ENCODE measurements at regions not wholly inside any gene's neighbourhood (a gene's known extent, or its start where the extent isn't known, plus 50 kb on each side); places are given as distances from the start of the nearest gene placed in this dataset.

- no peak for TF ChIP-seq FOSL1 (IDR thresholded peaks at IDR 0.05; ENCODE audit: insufficient read depth, low read depth, low read length)
- Histone ChIP-seq H3K4me2 (ENCODE audit: insufficient read depth in 1 of 2, low read depth in 2 of 2, low read length in 2 of 2) (no peak overlapping the region), H3K23me2 (ENCODE audit: low read depth, low read length) (no peaks in the 10 kb centered on the region), H3K9me3 (ENCODE audit: insufficient read depth in 2 of 2, low read depth in 1 of 2, low read length in 1 of 2) (no peaks in the 10 kb centered on the region), H3K27ac (ENCODE audit: low read depth, low read length) (no peak overlapping the region), H3K79me2 (ENCODE audit: control insufficient read depth in 1 of 2, insufficient read depth in 2 of 2, low read length in 2 of 2) (no peaks in the 10 kb centered on the region), H4K91ac (replicated peaks; ENCODE audit: insufficient read length, low read length) (no peak overlapping the region), H3K14ac (ENCODE audit: insufficient read length) (no peak overlapping the region), H2BK120ac (replicated peaks; ENCODE audit: low read depth, low read length) (no peak overlapping the region), H3K79me1 (ENCODE audit: low read depth, low read length) (no peaks in the 10 kb centered on the region), H3K4ac (replicated peaks; ENCODE audit: insufficient read length, low read depth, low read length) (no peak overlapping the region), H4K8ac (ENCODE audit: extremely low read depth, insufficient read depth, low read length) (no peak overlapping the region), H3K4me3 (ENCODE audit: extremely low read depth in 1 of 4, insufficient read depth in 2 of 4, low read depth in 3 of 4, low read length in 4 of 4) (no peak overlapping the region), H3K9ac (replicated peaks in 1 of 4; ENCODE audit: extremely low read depth in 1 of 4, low read depth in 3 of 4, low read length in 3 of 4) (no peak overlapping the region), H4K20me1 (replicated peaks in 1 of 2; ENCODE audit: control insufficient read depth in 1 of 2, insufficient read depth in 2 of 2, low read length in 2 of 2) (no peaks in the 10 kb centered on the region), H2BK20ac (ENCODE audit: low read length) (no peak overlapping the region), H3K36me3 (ENCODE audit: control insufficient read depth in 2 of 4, insufficient read depth in 4 of 4, low read length in 3 of 4) (no peaks in the 10 kb centered on the region), H3K18ac (ENCODE audit: extremely low read depth, low read length) (no peak overlapping the region), H4K5ac (ENCODE audit: insufficient read length, low read depth, low read length) (no peak overlapping the region), H2BK15ac (ENCODE audit: low read length) (no peak overlapping the region), H3K23ac (ENCODE audit: insufficient read length) (no peak overlapping the region), H3K4me1 (replicated peaks in 1 of 4; ENCODE audit: control insufficient read depth in 3 of 4, insufficient read depth in 4 of 4, low read length in 3 of 4) (peaks cover 0 to 7% (median 7%) of the 10 kb centered on the region in 4 experiments; a peak in 3 of 7 replicates), H3K27me3 (replicated peaks in 1 of 4; ENCODE audit: control insufficient read depth in 3 of 4, extremely low read depth in 1 of 4, insufficient read depth in 3 of 4, low read length in 3 of 4) (no peaks in the 10 kb centered on the region), H2BK5ac (ENCODE audit: low read depth, low read length) (no peak overlapping the region), H2AK5ac (ENCODE audit: low read depth, low read length) (no peak overlapping the region), H2BK12ac (ENCODE audit: low read depth, low read length) (no peak overlapping the region), H2AFZ (ENCODE audit: low read length) (no peak overlapping the region), H3K56ac (replicated peaks; ENCODE audit: insufficient read length, low read depth, low read length) (no peak overlapping the region)
- no peak for FAIRE-seq
- ChIA-PET CTCF (ENCODE audit: partially characterized antibody) (interaction anchor here (0.6 to 3.5 kb wide), 9 partner anchors 8 to 418 kb away, joined by 3 to 22 read pairs (median 4); no protein-coding TSS in a partner anchor), POLR2A (ENCODE audit: partially characterized antibody) (no interaction called here)
- 88% methylated on average over 7 of the region's 7 CpGs; no CpG with 5 or more reads in 1 of the 2 experiments for WGBS, 2 experiments (ENCODE audit: extremely low coverage in 1 of 2, insufficient coverage in 1 of 2, insufficient read length in 1 of 2, insufficient replicate concordance in 2 of 2, low coverage in 1 of 2, low lambda C conversion rate in 2 of 2, missing lambda C conversion rate in 1 of 2)
- no peak for DNase-seq (ENCODE audit: low read depth in 1 of 2, low spot score in 2 of 2)
Observed at GRCh38 chr10:114711869-114712250, 53.8 kb upstream of the ABLIM1 start.
